Adipocyte (in vitro differentiated cells): ENCODE measurements at regions not wholly inside any gene's neighbourhood (a gene's known extent, or its start where the extent isn't known, plus 50 kb on each side); places are given as distances from the start of the nearest gene placed in this dataset.

Experiments used
- DNase-seq: peaks from one replicate; pipeline ENCODE4 v3.0.0-alpha.2; 2015; ENCODE audit warnings: low read depth
- H3K27me3 ChIP-seq: replicated peaks from 2 replicates; pipeline ENCODE4 v1.7.0; 2013; ENCODE audit warnings: mild to moderate bottlenecking, low read length, moderate library complexity; ENCODE audit not compliant: control insufficient read depth, insufficient read depth
- H3K36me3 ChIP-seq: 2 replicates; pipeline ENCODE4 v1.7.0; 2013; ENCODE audit warnings: low read length, mild to moderate bottlenecking, moderate library complexity; ENCODE audit not compliant: control insufficient read depth, insufficient read depth, severe bottlenecking
- H3K4me1 ChIP-seq: 2 replicates; pipeline ENCODE4 v1.7.0; 2013; ENCODE audit warnings: mild to moderate bottlenecking, low read length, moderate library complexity; ENCODE audit not compliant: control insufficient read depth, insufficient read depth
- H3K4me3 ChIP-seq: 2 replicates; pipeline ENCODE4 v1.7.0; 2013; ENCODE audit warnings: mild to moderate bottlenecking, low read length, moderate library complexity
- H3K9ac ChIP-seq: 2 replicates; pipeline ENCODE4 v1.7.0; 2013; ENCODE audit warnings: mild to moderate bottlenecking, low read length, moderate library complexity
- H3K9me3 ChIP-seq: 2 replicates; pipeline ENCODE4 v1.7.0; 2013; ENCODE audit warnings: mild to moderate bottlenecking, low read length, moderate library complexity; ENCODE audit not compliant: control insufficient read depth

GRCh38 chr1:221809091-221810029, 67.5 kb upstream of the DUSP10 start:
- no peak for DNase-seq

GRCh38 chr1:221806984-221807383, 65.1 kb upstream of the DUSP10 start:
- Histone ChIP-seq H3K9ac (no peak overlapping the region), H3K4me1 (peaks cover 6% of the 10 kb centered on the region), H3K36me3 (no peaks in the 10 kb centered on the region), H3K9me3 (no peaks in the 10 kb centered on the region), H3K4me3 (no peak overlapping the region), H3K27me3 (no peaks in the 10 kb centered on the region)
- no peak for DNase-seq

More at GRCh38 chr1:221809091-221810029, 67.5 kb upstream of the DUSP10 start:
- Histone ChIP-seq H3K9ac (no peak overlapping the region), H3K4me1 (peaks cover 2% of the 10 kb centered on the region), H3K4me3 (no peak overlapping the region), H3K36me3 (no peaks in the 10 kb centered on the region), H3K27me3 (no peaks in the 10 kb centered on the region), H3K9me3 (no peaks in the 10 kb centered on the region)

GRCh38 chr1:221806236-221806635, 64.3 kb upstream of the DUSP10 start:
- H3K9me3 ChIP-seq: no peaks in the 10 kb centered on the region
- no peak overlapping the region for H3K4me3 ChIP-seq
- H3K27me3 ChIP-seq: no peaks in the 10 kb centered on the region
- no peak for DNase-seq
- no peaks in the 10 kb centered on the region for H3K36me3 ChIP-seq
- H3K9ac ChIP-seq: no peak overlapping the region
- peaks cover 8% of the 10 kb centered on the region for H3K4me1 ChIP-seq

- peak; percentile 30 for DNase-seq
- Histone ChIP-seq H3K36me3 (no peaks in the 10 kb centered on the region), H3K9ac (no peak overlapping the region), H3K27me3 (no peaks in the 10 kb centered on the region), H3K4me1 (peaks cover 8% of the 10 kb centered on the region), H3K4me3 (no peak overlapping the region), H3K9me3 (no peaks in the 10 kb centered on the region)
Measured at GRCh38 chr1:221805121-221805520, 63.2 kb upstream of the DUSP10 start.

GRCh38 chr1:221804303-221804702, 62.4 kb upstream of the DUSP10 start:
- peaks cover 5% of the 10 kb centered on the region for H3K9me3 ChIP-seq
- no peak overlapping the region for H3K9ac ChIP-seq
- no peaks in the 10 kb centered on the region for H3K36me3 ChIP-seq

GRCh38 chr1:221801773-221802516, 60.1 kb upstream of the DUSP10 start:
- peak; percentile 48 for DNase-seq
- Histone ChIP-seq H3K9ac (no peak overlapping the region), H3K9me3 (peaks cover 5% of the 10 kb centered on the region), H3K27me3 (no peaks in the 10 kb centered on the region), H3K36me3 (no peaks in the 10 kb centered on the region), H3K4me1 (peaks cover 8% of the 10 kb centered on the region), H3K4me3 (no peak overlapping the region)

More at GRCh38 chr1:221804303-221804702, 62.4 kb upstream of the DUSP10 start:
- DNase-seq: no peak
- no peak overlapping the region for H3K4me3 ChIP-seq
- no peaks in the 10 kb centered on the region for H3K27me3 ChIP-seq
- H3K4me1 ChIP-seq: peaks cover 8% of the 10 kb centered on the region

- Histone ChIP-seq H3K9me3 (peaks cover 5% of the 10 kb centered on the region), H3K4me3 (no peak overlapping the region), H3K4me1 (peaks cover 8% of the 10 kb centered on the region), H3K36me3 (no peaks in the 10 kb centered on the region), H3K9ac (no peak overlapping the region), H3K27me3 (no peaks in the 10 kb centered on the region)
- DNase-seq: no peak
Measured at GRCh38 chr1:221801251-221801661, 59.4 kb upstream of the DUSP10 start.

- no peaks in the 10 kb centered on the region for H3K27me3 ChIP-seq
- H3K9ac ChIP-seq: no peak overlapping the region
- H3K4me3 ChIP-seq: no peak overlapping the region
- H3K36me3 ChIP-seq: no peaks in the 10 kb centered on the region
- no peak for DNase-seq
- peaks cover 8% of the 10 kb centered on the region for H3K4me1 ChIP-seq
- H3K9me3 ChIP-seq: peaks cover 5% of the 10 kb centered on the region
Measured at GRCh38 chr1:221800831-221801230, 58.9 kb upstream of the DUSP10 start.

- H3K4me3 ChIP-seq: no peak overlapping the region
- H3K9me3 ChIP-seq: peaks cover 5% of the 10 kb centered on the region
- H3K27me3 ChIP-seq: no peaks in the 10 kb centered on the region
- H3K36me3 ChIP-seq: no peaks in the 10 kb centered on the region
- DNase-seq: no peak
- H3K9ac ChIP-seq: no peak overlapping the region
- H3K4me1 ChIP-seq: peaks cover 5% of the 10 kb centered on the region
Measured at GRCh38 chr1:221797506-221797905, 55.6 kb upstream of the DUSP10 start.

- H3K27me3 ChIP-seq: no peaks in the 10 kb centered on the region
- peaks cover 5% of the 10 kb centered on the region for H3K9me3 ChIP-seq
- H3K9ac ChIP-seq: no peak overlapping the region
- no peak overlapping the region for H3K4me3 ChIP-seq
- DNase-seq: no peak
- no peaks in the 10 kb centered on the region for H3K36me3 ChIP-seq
- H3K4me1 ChIP-seq: no peaks in the 10 kb centered on the region
Measured at GRCh38 chr1:221796700-221797099, 54.8 kb upstream of the DUSP10 start.

- no peak overlapping the region for H3K9ac ChIP-seq
- no peak for DNase-seq
- H3K9me3 ChIP-seq: peaks cover 5% of the 10 kb centered on the region
- no peak overlapping the region for H3K4me3 ChIP-seq
- no peaks in the 10 kb centered on the region for H3K4me1 ChIP-seq
- no peaks in the 10 kb centered on the region for H3K27me3 ChIP-seq
- H3K36me3 ChIP-seq: no peaks in the 10 kb centered on the region
Measured at GRCh38 chr1:221795380-221795779, 53.5 kb upstream of the DUSP10 start.
